GM23338 (cell line): ENCODE measurements at regions not wholly inside any gene's neighbourhood (a gene's known extent, or its start where the extent isn't known, plus 50 kb on each side); places are given as distances from the start of the nearest gene placed in this dataset.
"Not testable (repeated sequence)": the region's sequence is repeated elsewhere in the genome, so short reads cannot be mapped to it uniquely, and the experiment has no call there.

ENCODE experiments used
- CTCF ChIP-seq, 2 experiments: fragments of 200-600 bp in 1 of 2; sonication (generic) in 1 of 2; conservative IDR thresholded peaks; 2 replicates each; pipeline versions ENCODE4 v1.5.1 to v1.6.1; 2016 to 2017; ENCODE audit warnings: antibody characterized with exemption in 2 of 2, low read depth in 2 of 2, mild to moderate bottlenecking in 2 of 2, moderate library complexity in 1 of 2
- REST ChIP-seq: IDR thresholded peaks from one replicate; pipeline ENCODE4 v1.6.1; 2018; ENCODE audit warnings: antibody characterized with exemption; ENCODE audit not compliant: unreplicated experiment
- STAT1 ChIP-seq: IDR thresholded peaks from one replicate; pipeline ENCODE4 v1.6.1; 2016; ENCODE audit warnings: antibody characterized with exemption; ENCODE audit not compliant: unreplicated experiment
- ZNF462 ChIP-seq: fragments of 250-450 bp; sonication (Bioruptor Pico); IDR thresholded peaks from 2 replicates; pipeline ENCODE4 v1.5.0; 2020; ENCODE audit warnings: mild to moderate bottlenecking, moderate library complexity

- not testable (repeated sequence) for TF ChIP-seq CTCF (conservative IDR thresholded peaks at IDR 0.05; ENCODE audit: low read depth in 2 of 2); ZNF462; STAT1; REST
These were observed 76.7 kb upstream of the RBPJ start for GRCh38 chr4:26244138-26244537.
